Activated T-helper 1 cell treated with anti-CD3 and anti-CD28 coated beads, Interleukin-2, amount 50 U/mL, for 16 hours (primary cell): ENCODE measurements at regions not wholly inside any gene's neighbourhood (a gene's known extent, or its start where the extent isn't known, plus 50 kb on each side); places are given as distances from the start of the nearest gene placed in this dataset.

Source experiments
- DNase-seq, 2 donors: peaks; one replicate each; pipeline ENCODE4 v3.0.0-alpha.2; 2020; ENCODE audit warnings: low read depth in 1 of 2, low spot score in 1 of 2

DNA sequence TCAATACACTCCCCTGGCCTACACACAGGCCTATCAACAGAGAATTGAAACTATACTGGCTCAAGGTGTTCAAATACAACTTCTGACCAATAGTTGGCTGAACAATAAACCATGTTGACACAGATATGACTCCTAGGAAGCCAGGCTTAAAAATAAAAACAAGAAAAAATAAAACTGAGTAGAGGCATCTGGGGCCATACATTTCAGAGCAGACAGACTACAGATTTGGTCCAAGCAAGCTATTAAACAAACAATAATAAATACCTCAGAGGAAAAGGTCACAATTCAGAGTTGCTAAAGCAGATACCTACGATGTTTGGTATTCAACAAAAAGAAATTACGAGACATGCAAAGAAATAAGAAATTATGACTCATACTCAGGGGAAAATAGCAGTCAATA, 132.8 kb upstream of the ACVR2A start:
- DNase-seq: no peak

DNA sequence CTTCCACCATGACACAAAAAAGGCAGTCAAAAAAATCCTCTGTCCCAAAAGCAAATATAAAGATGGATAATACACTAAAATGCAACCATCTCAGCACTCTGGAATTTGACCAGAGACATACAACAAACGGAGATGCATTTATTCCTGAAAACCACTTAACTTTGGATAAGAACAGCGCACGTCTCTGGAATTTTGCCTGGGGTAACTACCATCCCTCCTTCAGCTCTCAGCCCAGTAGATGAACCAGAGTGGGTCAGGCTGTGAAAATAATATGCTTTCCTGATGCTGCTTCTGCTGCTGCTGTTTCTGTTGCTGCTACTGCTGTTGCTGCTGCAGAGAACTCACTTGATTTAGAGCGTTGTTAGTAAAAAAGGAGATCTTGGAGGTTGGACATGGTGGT, 133.8 kb upstream of the ACVR2A start:
- no peak for DNase-seq

DNA sequence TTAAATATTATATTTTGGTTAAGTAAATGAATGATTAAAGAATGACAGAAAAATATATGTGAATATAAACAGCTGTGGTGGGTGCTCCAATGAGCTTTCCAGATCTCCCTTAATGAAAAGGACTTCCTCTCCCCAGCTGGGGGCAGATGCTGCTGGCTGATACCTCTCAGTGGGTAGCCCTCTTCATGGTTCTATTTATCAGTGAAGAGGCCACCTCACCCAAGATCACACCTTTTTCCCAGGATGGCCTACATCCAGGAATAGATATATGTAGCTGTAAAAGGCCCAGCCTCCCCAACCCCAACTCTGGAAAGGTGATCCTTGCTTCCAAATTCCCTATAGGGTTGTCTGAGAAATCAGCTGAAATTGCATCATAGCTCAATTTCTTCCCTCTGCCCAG, 135.2 kb upstream of the ACVR2A start:
- no peak for DNase-seq

DNA sequence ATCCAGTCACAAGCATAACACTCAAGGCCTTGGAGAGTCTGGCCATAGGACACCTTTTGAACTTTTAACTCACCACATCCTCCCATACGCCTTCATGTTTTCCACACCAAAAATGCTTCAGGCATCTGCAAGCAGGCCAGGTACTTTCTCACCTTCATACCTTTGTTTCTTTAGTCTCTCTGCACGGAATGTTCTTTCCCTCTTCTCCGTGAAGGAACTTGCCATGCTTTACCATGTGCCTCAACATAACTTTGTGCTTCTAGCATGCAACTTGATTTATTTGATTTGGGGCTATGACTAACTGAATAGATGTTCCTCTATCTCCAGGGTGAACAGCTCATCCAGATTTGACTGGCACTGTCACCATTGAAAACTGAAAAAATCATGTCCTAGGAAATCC, 141.7 kb upstream of the ACVR2A start:
- DNase-seq: no peak

- no peak for DNase-seq
Measured at GRCh38 chr2:147698166-147698565, 146.7 kb upstream of the ACVR2A start.

DNA sequence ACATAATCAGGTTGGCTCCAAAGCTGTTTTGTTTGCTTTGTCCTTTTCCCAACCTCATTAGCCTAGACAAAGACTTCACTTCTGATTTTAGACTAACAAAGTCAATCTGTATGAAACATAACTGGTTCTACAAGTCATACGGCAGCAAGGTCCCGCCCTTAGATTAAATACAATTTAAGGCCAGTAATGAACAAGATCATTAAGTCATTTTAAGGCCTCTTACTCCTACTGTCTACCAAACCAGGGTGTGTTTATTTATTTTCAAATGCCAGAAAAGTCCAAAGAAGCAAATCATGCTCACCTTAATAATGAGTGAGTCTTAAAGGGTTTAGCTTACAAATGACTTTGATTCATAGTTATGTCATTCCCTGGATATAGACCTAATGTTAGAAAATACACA, 148.4 kb upstream of the ACVR2A start:
- DNase-seq: no peak

- no peak for DNase-seq
Measured at GRCh38 chr2:147689220-147689909, 155.5 kb upstream of the ACVR2A start.

DNA sequence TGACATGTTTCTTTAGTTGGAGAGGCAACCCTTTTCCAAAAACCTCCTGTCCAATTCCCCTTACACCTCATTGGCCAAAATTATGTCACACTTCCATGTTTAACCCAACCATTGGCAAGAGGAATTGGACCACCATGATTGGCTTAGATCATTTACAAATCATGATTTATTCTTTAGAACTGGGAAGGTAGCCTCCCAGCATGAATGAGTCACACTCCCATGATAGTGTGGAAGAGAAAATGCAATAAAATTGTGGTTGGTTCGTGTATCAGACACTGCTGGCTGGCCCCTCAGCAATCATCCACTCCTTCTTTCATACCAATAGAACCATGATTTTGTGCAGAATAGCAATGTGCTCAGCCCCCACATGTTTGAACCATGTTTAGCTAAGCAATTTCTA, 156.6 kb upstream of the ACVR2A start:
- DNase-seq: no peak

DNA sequence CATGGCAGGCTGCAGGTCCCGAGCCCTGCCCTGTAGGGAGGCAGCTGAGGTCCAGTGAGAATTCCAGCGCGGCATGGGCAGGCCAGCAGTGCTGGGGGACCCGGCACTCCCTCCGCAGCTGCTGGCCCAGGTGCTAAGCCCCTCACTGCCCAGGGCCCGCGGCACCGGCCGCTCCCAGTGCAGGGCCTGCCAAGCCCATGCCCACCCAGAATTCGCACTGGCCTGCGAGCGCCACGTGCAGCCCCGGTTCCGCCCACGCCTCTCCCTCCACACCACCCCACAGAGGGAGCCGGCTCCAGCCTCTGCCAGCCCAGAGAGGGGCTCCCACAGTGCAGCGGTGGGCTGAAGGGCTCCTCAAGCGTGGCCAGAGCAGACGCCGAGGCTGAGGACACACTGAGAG, 158.5 kb upstream of the ACVR2A start:
- DNase-seq: no peak

GRCh38 chr2:147684903-147685302, 159.9 kb upstream of the ACVR2A start:
- DNase-seq: no peak

- DNase-seq: no peak
Measured at GRCh38 chr2:147683380-147683779, 161.4 kb upstream of the ACVR2A start.

DNA sequence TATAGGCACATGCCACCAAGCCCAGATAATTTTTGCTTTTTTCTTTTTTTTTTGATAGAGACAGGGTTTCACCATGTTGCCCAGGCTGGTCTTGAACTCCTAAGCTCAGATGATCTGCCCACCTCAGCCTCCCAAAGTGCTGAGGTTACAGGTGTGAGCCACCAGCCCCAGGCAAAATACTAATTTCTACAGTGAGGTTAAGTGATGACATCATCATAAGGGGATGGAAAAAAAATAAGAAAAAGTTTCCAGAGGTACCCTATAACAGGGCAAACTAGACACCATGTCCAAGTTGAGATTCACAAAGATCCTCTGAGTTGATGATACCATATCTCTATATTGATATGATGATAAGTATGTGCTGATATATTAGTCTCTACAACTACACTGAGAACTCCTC, 163.7 kb upstream of the ACVR2A start:
- DNase-seq: no peak

DNA sequence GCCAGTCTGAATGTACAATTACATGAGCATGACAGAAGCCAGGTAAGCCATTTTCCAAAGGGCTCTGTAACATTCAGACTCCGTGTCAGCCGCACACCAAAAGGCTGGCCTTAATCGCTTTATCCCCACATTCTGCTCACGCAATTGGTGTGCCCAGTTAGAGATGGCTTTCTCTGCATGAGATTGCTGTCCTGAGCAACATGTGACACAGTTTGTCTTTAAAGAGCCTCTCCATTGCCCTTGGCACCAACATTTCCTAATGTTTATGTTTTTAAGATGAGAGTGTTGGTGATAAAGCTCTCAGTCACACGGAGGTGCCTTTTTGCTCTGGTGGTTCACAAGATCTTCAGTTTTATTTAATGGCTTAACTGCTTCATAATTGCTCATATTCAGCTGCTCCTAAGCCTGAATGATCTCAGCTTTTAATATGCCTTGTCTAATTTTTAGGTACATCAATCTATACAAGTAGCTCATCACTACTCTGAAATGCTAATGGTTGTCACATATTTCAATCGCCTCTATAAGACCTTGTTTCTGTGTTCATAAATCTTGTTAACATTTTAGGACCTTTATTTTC, 164.8 kb upstream of the ACVR2A start:
- DNase-seq: no peak

- DNase-seq: no peak
Measured at GRCh38 chr2:147679191-147679954, 165.5 kb upstream of the ACVR2A start.

DNA sequence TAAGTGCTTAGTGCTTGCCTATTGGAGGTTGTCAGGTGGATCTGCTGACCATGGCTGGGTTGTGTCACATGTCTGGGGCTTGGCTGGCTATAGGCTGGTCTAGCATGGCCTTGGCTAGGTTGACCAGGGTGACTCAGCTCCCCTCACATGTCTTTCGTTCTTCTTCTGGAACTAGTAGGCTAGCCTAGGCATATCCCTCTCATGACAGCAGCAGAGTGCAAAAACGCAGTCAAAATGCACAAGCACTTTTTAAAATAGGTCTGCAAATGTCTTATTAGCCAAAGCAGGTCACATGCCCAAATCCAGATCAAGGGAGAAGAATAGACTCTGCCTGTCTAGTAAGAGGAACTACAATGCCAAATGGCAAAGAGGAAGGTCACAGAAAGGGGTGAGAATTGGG, 179.7 kb upstream of the ACVR2A start:
- no peak for DNase-seq

- DNase-seq: no peak
Measured at GRCh38 chr2:147663962-147664361, 180.9 kb upstream of the ACVR2A start.

- no peak for DNase-seq
Measured at GRCh38 chr2:147663153-147663961, 181.5 kb upstream of the ACVR2A start.

- no peak for DNase-seq
Measured at GRCh38 chr2:147662221-147662620, 182.6 kb upstream of the ACVR2A start.

DNA sequence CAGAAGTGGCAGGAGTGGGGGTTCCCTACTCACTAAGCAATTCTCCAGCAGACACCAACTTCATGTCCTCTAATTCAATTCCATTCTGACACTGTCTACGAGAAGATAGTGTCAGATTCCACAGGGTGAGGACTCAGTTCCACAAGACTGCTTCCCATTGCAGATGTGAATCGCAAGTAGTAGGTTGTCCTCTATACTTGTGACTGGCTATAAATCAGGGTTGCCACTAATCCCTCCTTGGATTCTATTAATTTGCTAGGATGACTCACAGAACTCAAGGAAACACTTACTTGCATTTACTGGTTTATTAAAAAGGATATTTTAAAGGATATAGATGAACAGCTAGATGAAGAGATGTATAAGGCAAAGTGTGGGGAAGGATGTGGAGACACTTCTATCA, 184.1 kb upstream of the ACVR2A start:
- no peak for DNase-seq

DNA sequence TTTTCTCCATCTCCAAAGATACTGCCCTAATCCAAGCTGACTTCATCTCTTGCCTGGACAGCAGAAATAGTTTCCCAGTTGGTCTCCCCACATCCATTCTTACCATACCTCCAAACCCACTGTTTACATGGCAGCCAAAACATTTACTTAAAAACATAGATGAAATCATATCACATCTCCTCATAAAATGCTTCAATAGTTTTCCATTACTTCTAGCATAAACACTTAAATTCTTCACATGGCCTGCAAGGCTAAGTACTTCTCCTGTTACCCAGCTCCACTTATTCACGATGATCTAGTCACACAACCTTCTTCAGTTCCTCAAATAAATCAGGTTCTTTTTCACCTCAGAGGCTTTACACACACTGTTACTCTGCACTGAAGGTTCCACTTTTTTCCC, 185.8 kb upstream of the ACVR2A start:
- DNase-seq: no peak

DNA sequence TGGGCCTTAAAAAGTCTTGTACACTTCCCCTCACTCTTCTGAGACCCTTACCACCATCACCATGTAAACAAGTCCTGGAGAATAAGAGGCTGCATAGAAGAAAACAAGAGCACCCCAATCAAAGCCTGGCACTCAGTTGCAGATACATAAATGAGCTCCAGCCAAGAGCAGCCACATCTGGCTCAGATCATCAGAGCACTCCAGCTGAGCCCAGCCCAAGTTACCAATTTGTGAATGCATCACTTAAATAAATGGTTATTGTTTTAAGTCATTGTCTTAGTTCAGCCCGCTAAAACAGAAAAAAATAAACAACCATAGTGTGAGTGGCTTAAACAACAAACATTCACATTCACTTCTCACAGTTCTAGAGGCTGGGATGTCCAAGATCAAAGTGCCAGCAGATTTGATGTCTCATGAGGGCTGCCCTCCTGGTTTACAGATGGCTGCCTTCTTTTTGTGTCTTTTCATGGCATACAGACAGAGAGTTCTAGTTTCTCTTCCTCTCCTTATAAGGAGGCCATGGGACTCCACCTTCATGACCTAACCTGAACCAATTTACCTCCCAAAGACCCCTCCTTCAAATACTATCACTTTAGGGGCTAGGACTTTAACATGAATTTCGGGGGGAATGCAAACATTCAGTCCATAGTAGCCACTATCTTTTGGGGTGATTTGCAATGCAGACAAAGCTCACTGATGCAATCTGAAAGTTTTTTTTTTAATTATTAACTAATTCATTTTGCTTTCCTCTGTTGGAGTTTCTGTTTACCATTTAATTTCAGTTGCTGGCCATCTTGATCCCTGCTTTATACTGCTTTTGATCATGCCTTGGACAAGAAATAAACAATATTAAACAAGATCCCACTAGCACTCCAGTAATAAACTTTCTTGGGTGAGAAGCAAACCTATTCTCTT, 187.5 kb upstream of the ACVR2A start:
- DNase-seq: no peak
